Stomach smooth muscle (tissue), 2 donors: ENCODE measurements at regions not wholly inside any gene's neighbourhood (a gene's known extent, or its start where the extent isn't known, plus 50 kb on each side); places are given as distances from the start of the nearest gene placed in this dataset.
"Not testable (repeated sequence)": the region's sequence is repeated elsewhere in the genome, so short reads cannot be mapped to it uniquely, and the experiment has no call there.

ENCODE experiments used
- H3K27ac ChIP-seq: one replicate; pipeline ENCODE4 v1.7.0; 2013; ENCODE audit warnings: mild to moderate bottlenecking, low read length, inconsistent platforms
- H3K27me3 ChIP-seq, 2 donors: one replicate each; pipeline ENCODE4 v1.7.0; 2013; ENCODE audit warnings: low read length in 2 of 2; ENCODE audit not compliant: insufficient read depth in 2 of 2, control insufficient read depth in 1 of 2
- H3K36me3 ChIP-seq, 2 donors: one replicate each; pipeline ENCODE4 v1.7.0; 2013; ENCODE audit warnings: low read length in 2 of 2; ENCODE audit not compliant: control insufficient read depth in 2 of 2, insufficient read depth in 2 of 2
- H3K4me1 ChIP-seq: one replicate; pipeline ENCODE4 v1.7.0; 2013; ENCODE audit warnings: low read length; ENCODE audit not compliant: control insufficient read depth, insufficient read depth
- H3K4me3 ChIP-seq, 2 donors: one replicate each; pipeline ENCODE4 v1.7.0; 2013; ENCODE audit warnings: low read length in 2 of 2
- H3K9ac ChIP-seq, 2 donors: one replicate each; pipeline ENCODE4 v1.7.0; 2013; ENCODE audit warnings: low read length in 2 of 2, mild to moderate bottlenecking in 1 of 2
- H3K9me3 ChIP-seq, 2 donors: one replicate each; pipeline ENCODE4 v1.7.0; 2013; ENCODE audit warnings: low read length in 2 of 2; ENCODE audit not compliant: control insufficient read depth in 2 of 2
- donor health status: healthy.
- donor health status: Pancreatic carcinoma.

GRCh38 chr4:112747036-112747435 is 110.1 kb downstream of the LARP7 start:
- H3K9ac ChIP-seq, result no peak overlapping the region
- H3K27me3 ChIP-seq, result no peaks in the 10 kb centered on the region
- no peaks in the 10 kb centered on the region for H3K9me3 ChIP-seq
- H3K4me1 ChIP-seq, result no peaks in the 10 kb centered on the region
- no peak overlapping the region for H3K27ac ChIP-seq
- no peak overlapping the region for H3K4me3 ChIP-seq
- H3K36me3 ChIP-seq, result no peaks in the 10 kb centered on the region

- H3K36me3 ChIP-seq, result no peaks in the 10 kb centered on the region
- H3K9me3 ChIP-seq, result no peaks in the 10 kb centered on the region
- no peaks in the 10 kb centered on the region for H3K4me1 ChIP-seq
- no peak overlapping the region for H3K27ac ChIP-seq
- H3K9ac ChIP-seq, result no peak overlapping the region
- no peaks in the 10 kb centered on the region for H3K27me3 ChIP-seq
- H3K4me3 ChIP-seq, result no peak overlapping the region
Observed at GRCh38 chr4:112748352-112748878, 111.5 kb downstream of the LARP7 start.

GRCh38 chr4:112750749-112751148 is 113.8 kb downstream of the LARP7 start:
- not testable (repeated sequence) for H3K27ac ChIP-seq, H3K27me3 ChIP-seq, H3K4me3 ChIP-seq, H3K36me3 ChIP-seq, H3K9ac ChIP-seq, H3K9me3 ChIP-seq, H3K4me1 ChIP-seq

- H3K9ac ChIP-seq, result no peak overlapping the region
- no peaks in the 10 kb centered on the region for H3K27me3 ChIP-seq
- H3K27ac ChIP-seq, result no peak overlapping the region
- H3K9me3 ChIP-seq, result no peaks in the 10 kb centered on the region
- H3K36me3 ChIP-seq, result no peaks in the 10 kb centered on the region
- no peaks in the 10 kb centered on the region for H3K4me1 ChIP-seq
- no peak overlapping the region for H3K4me3 ChIP-seq
Observed at GRCh38 chr4:112751447-112751846, 114.5 kb downstream of the LARP7 start.

GRCh38 chr4:112752061-112752460 is 115.1 kb downstream of the LARP7 start:
- no peaks in the 10 kb centered on the region for H3K27me3 ChIP-seq
- no peaks in the 10 kb centered on the region for H3K9me3 ChIP-seq
- H3K36me3 ChIP-seq, result no peaks in the 10 kb centered on the region
- no peak overlapping the region for H3K27ac ChIP-seq
- no peaks in the 10 kb centered on the region for H3K4me1 ChIP-seq
- no peak overlapping the region for H3K4me3 ChIP-seq
- no peak overlapping the region for H3K9ac ChIP-seq

GRCh38 chr4:112752510-112752909 is 115.6 kb downstream of the LARP7 start:
- Histone ChIP-seq H3K27ac (no peak overlapping the region), H3K36me3 (no peaks in the 10 kb centered on the region), H3K4me3 (no peak overlapping the region), H3K27me3 (no peaks in the 10 kb centered on the region), H3K4me1 (no peaks in the 10 kb centered on the region), H3K9ac (no peak overlapping the region), H3K9me3 (no peaks in the 10 kb centered on the region)

- Histone ChIP-seq H3K27ac (no peak overlapping the region), H3K9ac (no peak overlapping the region), H3K36me3 (no peaks in the 10 kb centered on the region), H3K27me3 (no peaks in the 10 kb centered on the region), H3K4me1 (no peaks in the 10 kb centered on the region), H3K9me3 (no peaks in the 10 kb centered on the region), H3K4me3 (no peak overlapping the region)
Observed at GRCh38 chr4:112753333-112753732, 116.4 kb downstream of the LARP7 start.

- Histone ChIP-seq H3K9me3 (no peaks in the 10 kb centered on the region), H3K27ac (no peak overlapping the region), H3K4me3 (no peak overlapping the region), H3K4me1 (no peaks in the 10 kb centered on the region), H3K9ac (no peak overlapping the region), H3K36me3 (no peaks in the 10 kb centered on the region), H3K27me3 (no peaks in the 10 kb centered on the region)
Observed at GRCh38 chr4:112759313-112759712, 122.4 kb downstream of the LARP7 start.

GRCh38 chr4:112765317-112765974 is 128.5 kb downstream of the LARP7 start:
- H3K27ac ChIP-seq, result no peak overlapping the region
- H3K9ac ChIP-seq, result no peak overlapping the region
- H3K36me3 ChIP-seq, result no peaks in the 10 kb centered on the region
- no peaks in the 10 kb centered on the region for H3K27me3 ChIP-seq
- H3K4me1 ChIP-seq, result no peaks in the 10 kb centered on the region
- H3K4me3 ChIP-seq, result no peak overlapping the region
- no peaks in the 10 kb centered on the region for H3K9me3 ChIP-seq

- H3K4me1 ChIP-seq, result no peaks in the 10 kb centered on the region
- H3K9me3 ChIP-seq, result no peaks in the 10 kb centered on the region
- no peak overlapping the region for H3K9ac ChIP-seq
- no peaks in the 10 kb centered on the region for H3K27me3 ChIP-seq
- no peak overlapping the region for H3K27ac ChIP-seq
- H3K36me3 ChIP-seq, result no peaks in the 10 kb centered on the region
- no peak overlapping the region for H3K4me3 ChIP-seq
Observed at GRCh38 chr4:112766422-112766821, 129.5 kb downstream of the LARP7 start.

GRCh38 chr4:112767386-112767785 is 130.4 kb downstream of the LARP7 start:
- Histone ChIP-seq H3K4me3 (no peak overlapping the region), H3K36me3 (no peaks in the 10 kb centered on the region), H3K27me3 (no peaks in the 10 kb centered on the region), H3K4me1 (no peaks in the 10 kb centered on the region), H3K9ac (no peak overlapping the region), H3K9me3 (no peaks in the 10 kb centered on the region), H3K27ac (no peak overlapping the region)
